Fibroblast of gingiva (primary cell): ENCODE measurements at regions not wholly inside any gene's neighbourhood (a gene's known extent, or its start where the extent isn't known, plus 50 kb on each side); places are given as distances from the start of the nearest gene placed in this dataset.

Source experiments
- DNase-seq: peaks from one replicate; pipeline ENCODE4 v3.0.0-alpha.2; 2011; ENCODE audit warnings: low read depth

DNA sequence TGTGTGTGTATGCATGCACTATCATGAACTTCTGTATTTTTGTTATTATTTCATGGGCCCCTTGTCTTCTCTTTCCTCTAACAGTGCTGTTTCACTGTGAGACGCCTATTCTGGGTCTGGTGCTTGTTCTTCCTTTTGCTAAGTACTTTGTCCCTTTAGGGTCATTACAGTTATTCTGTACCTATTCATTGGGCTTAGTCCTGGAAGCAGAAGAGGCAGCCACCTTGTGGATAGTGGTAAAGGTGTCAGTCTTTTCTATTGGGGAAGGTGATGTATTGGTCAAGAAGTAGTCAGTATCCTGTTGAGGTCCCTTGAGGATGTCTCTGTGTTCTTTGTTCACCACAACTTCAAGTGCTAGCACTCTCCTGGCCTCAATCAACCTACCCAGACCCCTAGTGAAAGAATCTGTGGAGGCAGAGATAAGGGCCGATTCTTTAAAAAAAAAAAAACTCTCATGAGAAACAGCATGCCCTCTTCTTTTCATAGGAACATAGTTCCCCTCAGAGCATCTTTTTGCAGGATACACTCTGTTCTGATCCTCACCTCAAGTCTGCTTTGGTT lies 593.8 kb downstream of the SPRY1 start:
- DNase-seq: no peak

DNA sequence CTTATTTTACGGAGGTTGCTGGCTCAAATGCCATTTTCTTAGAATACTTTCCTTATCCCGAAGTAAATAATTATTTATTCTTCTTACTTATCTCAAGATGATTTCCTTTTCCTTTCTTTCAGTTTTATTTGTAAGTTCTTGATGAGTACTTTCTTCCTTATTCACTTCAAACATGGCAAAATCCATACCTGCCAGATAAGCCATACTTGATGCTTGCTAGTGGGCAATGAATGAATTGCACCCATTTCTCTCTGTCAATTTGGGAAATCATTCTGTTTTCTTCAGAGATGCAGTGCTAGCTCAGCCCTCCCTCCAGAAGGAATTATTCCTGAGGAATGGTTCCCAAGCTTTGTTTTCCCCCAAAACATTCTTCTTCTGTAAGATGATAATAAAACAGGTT lies 598.3 kb downstream of the SPRY1 start:
- DNase-seq: no peak

DNA sequence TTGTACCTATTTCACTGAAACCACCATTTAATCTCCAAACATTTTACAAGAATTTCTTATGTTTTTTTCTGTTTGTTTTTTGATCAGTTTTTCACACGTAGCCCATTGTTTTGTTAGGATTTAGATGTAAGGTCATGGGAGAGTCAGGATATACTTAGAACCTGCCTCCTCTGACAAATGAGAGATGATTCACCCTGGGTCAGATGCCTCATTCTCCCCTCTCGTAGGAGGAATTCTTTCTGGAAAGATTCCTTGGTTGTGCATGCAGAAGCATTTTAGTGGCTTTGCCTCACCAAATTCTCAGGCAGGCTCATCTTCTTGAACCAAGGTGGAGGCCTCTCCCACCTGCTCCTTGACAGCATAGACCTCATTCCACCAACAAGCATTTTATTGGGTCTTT lies 599.3 kb downstream of the SPRY1 start:
- peak; percentile 49 for DNase-seq

DNA sequence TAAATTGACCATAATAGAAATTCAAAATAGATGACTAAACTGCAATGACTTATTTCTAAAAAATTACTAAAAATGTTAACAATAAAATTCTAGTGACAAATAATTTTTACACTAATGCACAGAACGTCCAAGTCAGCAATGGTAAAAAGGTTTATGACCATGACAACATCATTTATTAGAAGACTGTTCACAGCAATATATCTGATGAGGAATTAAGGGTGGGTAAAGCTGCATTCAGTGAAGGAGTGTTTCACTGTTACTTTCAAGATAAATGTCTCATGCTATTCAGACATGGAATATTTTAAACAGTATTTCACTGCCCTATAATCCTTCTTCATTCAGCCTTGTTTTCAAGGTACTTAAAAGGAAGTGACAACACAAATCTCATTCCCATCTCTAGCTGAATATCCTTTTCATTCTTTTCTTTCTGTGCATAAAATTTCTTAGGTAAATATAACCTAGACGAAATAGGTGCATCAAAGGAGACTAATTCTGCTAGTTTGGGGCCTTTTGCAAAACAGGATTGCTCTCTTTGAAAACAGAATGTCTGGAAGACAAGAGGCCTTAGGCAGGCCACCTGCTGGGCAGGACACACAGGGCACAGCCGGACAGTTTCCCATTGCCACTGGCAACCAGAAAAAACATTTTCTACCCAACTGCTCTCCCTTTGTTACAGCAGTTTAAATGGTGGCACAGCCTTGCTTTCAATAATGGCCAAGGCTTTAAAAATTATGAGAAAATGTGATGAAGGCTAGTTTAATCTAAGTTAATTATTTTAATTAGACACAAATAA lies 600.3 kb downstream of the SPRY1 start:
- no peak for DNase-seq

DNA sequence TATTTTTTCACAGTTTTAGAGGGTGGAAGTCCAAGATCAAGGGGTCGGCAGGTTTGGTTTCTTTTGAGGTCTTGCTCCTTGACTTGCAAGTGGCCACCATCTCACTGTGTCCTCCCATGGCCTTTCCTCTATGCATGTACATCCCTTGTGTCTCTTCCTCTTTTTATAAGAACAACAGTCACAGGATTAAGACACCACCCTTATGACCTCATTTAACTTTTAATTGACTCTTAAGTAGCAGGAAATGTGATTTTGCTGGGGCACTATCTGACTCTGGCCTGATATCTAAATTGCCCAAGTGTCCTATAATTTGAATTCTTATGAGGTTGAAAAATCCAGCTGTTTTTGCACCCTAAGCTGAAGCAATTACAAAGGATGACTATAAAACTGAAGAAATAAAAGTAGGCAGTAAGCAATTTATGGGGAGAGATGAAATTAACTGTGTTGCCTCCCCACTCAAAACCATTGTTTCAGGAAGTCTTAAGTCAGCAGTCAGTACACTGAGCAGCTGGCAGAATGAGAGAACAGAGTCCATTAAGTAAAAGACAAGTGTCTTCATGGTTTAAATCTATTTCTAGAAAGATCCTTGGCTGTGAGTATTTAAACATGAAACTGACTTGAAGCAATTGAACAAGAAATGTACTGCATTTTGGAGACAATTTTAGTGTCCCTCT lies 601.3 kb downstream of the SPRY1 start:
- DNase-seq: no peak

DNA sequence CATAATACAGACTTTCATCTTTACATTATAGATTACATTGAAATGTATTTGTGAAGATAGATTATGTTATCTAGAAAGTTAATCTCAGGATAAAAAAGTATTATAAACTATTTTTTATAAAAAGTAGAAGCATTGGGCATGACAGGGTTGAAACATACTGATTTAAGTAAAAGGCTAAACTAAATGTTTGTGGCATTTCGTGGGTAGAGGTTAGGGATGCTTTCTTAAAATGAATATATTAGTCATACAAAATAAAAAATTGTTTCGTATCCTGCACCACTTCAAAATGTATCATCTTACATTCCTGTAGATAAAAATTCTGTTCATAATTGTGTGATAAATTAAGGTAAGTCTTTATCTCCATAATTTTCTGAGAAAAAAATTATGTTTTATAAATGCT lies 603.6 kb downstream of the SPRY1 start:
- DNase-seq: no peak

DNA sequence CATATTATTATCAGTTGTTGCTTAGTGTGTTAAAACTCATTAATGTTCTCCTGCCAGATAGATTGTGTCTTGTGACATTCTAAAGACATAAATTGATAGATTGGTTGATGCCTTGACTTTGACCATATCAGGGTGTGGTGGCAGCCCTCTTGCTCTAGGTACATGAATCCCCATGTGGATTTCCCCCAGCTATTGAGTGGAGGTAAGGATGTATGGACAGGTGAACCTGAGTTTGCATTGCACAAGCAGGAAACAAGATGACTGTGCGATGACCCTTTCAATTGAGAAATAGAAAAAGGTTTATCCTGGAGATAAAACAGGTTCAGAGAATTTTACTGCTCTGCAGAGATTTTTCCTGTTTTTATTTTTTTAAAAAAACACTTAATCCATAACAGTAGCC lies 619.2 kb downstream of the SPRY1 start:
- no peak for DNase-seq

DNA sequence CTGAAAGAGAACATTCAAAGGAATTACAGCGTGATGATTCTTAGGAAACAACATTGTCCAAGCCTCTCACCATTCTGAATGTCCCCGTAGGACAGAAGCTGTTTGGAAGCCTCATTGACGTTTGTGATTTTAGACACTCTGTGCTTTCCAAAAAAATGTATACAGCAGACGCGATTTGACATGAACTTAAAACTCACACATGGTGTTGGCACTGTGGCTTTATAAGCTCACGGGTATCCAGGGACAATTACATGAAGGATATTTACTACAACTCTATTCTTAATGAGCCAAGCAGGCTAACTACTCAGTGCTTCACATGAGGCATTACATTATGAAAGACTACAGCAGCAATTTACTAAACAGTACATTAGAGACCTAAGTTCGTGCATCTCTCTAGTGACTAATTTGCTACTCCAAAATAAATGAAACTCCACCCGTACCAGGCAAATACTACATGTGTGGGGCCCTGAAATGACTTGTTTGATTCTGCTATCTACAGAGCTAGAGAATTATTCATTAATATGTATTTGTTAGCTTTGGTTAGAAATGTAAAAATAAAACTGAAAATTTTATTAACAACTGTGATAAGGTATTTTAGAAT lies 620.7 kb downstream of the SPRY1 start:
- DNase-seq: no peak

DNA sequence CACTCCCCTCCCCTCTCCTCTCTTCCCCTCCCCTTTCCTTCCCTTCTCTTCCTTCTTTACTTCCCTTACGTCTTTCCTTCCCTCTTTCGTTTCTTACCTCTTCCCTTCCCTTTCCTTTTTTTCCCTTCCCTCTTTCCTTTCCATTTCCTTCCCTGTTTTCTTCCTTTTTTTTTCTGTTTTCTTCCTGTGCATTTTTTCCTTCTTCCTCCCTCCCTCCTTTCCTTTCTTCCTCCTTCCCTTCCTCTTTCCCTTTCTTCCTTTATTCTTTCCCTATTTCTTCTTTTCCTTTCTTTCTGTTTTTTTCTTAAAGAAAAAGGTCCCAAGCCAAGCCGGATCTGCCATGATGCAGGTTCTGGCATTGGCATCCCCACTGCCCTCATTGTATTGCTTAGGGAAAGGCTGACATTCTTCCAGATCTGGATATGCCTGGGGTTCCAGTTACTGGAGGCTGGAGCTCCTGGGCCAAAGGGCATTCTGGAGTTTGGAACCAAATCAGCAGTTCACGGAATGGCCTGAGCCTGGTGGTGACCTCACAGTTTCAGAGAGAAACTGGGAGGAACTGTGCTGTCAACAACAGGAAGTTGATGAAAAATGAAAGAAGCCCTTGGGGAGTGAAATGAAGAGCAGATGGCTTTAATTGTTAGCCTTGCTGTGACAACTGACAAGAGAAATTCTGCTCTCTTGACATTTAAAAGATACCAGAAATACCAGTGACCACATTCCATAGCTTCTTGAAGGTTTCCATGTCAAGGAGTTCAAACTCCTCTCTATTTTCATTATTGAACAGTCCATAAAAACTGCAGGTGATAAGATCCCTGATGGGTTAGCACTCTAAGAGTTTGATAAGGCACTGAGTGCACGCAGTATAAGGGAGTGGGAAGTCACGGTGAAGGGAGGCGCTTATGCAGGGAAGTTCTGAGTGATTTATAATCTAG lies 622.1 kb downstream of the SPRY1 start:
- DNase-seq: peak; percentile 88

DNA sequence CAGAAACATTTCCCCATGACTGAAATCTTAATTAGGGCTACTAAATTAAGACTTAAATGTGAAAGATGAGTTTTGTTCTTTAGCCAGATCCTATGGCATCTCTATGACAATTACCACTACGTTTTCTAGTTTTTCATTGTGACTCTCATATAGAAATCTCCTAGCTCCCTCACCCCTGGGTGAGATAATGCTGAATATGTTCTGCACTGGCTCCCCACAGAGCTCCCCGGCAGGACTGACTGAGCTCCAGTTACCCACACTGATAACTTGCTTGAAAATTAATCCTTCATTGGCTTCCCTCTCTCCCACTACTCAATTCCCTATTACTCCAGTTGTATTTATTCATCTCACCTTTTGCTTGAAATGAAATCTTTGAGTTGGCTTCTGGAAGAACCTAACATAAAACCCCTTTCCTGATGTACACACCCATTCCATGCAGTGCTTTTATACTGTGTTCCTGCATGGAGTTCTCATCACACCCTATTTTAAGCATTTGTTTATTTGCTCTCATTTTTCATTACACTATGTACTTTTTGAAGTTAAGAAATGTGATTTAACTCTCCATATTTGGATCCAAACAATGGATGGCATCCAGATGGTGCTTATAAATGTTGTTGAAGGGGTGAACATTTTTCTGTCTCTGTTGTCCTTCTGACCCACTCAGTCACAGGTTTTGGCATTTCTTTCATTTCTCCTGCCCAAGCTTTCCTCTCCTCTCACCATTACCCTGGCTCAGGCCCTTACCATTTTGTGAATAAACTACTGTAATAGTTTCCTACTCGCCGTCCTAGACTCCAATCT lies 623.4 kb downstream of the SPRY1 start:
- peak; percentile 89 for DNase-seq

DNA sequence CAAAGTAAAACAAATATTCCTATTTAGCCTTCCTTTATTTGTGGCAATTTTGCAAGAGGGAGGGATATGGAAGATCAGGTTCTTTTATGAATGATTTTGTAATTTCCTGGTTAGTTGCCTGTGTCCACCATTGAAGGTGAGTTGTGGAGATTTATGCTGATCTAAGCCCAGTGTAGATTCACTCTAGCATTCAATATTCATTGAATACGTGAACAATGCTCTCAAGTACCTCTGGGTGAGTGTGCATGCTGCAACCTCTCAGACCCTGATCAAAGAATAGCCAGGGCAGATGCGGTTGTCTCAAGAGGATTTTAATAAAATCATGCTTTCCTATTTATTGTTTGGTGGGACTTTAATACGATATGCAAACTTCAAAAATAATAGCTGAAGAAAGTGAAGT lies 628.4 kb downstream of the SPRY1 start:
- DNase-seq: no peak

DNA sequence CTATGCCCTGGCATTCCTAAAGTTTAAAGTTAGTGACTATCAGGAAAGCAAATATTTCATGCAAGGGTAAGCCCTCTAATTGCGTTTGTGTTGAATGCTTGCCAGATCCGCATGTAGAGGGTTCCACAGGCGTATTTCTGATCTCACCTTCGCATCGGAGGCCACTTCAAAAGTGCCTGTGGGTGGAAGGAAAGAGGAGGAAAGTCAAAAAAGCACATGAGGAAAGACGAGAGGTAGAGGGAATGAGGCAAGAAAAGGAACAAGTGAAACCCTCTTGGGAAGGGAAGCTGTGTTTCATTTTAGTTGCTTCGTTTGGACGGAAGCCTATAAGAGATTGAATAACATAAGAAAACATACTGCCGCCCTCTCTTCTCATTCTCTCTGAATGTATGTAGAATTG lies 628.8 kb downstream of the SPRY1 start:
- DNase-seq: peak; percentile 81

DNA sequence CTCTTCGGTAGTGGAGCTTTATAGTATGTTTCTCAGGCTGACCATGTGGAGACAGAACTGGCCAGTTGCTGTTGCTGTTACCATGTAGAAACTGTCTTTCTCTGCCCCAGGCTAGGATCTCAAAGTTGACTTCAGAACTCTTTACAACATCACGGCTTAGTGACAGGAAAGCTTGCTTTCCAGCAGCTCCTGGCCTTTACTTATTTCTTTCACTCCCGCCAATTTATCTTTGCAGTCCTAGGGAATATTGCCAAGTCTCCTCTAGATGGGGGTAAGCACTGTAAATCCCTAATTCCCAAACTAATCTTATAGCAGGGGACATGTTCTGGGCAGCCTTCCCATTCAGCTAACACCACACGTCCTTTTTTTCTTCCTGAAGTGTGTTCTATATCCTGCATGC lies 631.6 kb downstream of the SPRY1 start:
- DNase-seq: no peak

DNA sequence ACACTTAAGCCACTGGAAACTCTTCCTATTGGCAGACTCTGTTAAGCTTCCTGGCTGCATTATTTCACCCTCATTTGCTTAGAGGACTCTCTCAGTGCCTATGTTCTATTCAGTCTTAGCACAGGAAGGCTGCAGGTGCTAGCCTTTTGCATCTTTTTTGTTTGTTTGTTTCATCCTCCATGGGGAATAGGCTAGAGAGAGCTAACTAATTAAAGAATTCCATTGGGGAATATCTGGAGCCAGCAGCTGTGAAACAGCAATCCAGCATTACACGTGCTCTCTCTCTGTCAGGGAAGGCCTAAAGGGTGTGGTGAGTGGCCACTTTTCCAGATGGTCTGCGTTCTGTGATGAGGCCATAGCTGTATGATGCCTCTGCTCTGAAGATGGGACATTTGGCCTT lies 633.6 kb downstream of the SPRY1 start:
- DNase-seq: peak; percentile 47

DNA sequence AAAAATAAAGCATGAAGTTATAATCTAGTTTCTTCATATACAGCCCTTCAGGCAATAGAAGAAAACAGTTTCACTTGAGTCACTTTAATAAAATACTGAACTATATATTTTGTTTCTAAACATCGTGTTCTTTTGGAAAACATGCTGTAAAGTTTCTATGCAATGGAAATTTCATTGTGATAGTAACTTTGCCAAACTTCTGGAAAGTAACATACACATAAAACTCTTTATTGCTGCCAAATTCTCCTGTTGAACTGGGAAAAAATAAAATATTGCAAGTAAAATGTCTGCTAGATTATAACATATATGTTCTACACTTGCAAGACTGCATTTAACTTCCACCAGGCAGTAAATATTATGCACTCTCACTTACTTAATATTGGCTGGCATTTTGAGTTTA lies 635.4 kb downstream of the SPRY1 start:
- DNase-seq: no peak

DNA sequence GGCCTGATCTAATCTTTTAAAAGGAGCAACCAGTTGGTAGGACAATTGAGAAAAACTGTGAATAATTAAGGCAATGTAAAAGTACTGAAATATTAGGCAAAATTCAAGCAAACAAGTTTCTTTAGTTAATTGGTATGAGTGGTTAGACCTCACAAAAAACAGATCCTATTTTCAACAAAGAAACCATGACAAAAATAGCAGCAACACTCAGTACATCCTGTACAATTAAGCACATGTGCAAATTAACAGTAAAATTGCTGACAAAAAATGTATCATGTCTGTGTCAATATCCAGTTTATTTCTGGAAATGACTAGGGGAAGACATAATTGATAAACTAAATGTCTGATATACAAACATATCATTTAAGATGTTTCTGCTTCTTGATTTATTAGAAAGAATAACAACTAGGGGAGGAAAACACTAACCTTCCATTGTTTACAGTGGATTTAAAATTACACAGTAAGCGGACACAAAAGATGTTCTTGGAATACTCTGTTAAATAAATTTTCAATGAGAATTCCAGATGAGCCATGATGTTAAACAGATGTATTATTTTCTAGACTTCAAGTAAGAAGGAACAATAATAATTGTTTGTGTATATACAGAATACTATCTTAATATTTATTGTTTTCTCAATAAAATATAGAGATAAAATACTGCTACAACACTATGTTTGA lies 638.9 kb downstream of the SPRY1 start:
- no peak for DNase-seq

DNA sequence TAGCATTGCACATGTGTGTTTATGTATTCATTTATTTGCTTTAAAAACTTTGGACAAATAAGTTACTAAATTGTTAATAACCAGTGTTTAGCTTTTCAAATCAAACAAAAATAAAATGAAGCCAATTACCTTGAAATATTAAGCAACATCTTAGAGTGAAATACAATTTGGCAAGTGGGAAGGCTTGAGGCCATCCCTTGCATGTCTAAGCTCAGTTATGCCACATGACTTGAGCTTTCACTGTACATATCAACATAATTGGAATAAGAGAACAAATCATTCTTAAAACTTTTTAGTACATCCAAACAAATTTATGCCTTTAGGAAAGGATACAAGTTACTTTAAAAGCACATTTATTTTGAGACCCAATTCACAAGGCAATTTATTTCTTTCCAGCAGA lies 640.6 kb downstream of the SPRY1 start:
- DNase-seq: peak; percentile 55

DNA sequence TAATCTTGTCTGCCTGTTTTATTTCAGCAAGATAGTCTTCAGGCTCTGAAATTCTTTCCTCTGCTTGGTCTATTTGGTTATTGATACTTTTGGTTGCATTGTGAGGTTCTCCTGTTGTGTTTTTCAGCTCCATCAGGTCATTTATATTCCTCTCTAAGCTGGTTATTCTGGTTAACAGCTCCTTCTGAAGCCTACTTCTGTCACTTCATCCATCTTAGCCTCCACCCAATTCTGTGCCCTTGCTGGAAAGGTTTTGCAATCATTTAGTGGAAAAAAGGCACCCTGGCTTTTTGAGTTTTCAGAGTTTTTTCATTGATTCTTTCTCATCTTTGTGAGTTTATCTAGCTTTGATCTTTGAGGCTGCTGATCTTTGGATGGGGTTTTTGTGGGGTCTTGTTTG lies 647.7 kb downstream of the SPRY1 start:
- no peak for DNase-seq

DNA sequence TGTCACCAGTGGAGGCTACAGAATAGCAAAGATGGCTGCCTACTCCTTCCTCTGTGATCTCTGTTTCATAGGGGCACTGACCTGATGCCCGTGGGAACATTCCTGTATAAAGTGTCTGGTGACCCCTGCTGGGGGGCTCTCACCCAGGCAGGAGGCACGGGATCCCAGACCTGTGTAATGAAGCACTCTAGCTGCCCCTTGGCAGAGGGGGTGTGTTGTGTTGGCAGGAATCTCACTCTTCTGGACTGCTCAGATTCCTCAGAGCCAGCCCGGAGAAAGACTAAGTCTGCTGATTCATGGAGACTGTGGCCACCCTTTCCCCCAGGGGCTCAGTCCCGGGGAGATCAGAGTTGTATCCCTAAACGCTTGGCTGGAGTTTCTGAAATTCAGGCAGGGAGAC lies 648.3 kb downstream of the SPRY1 start:
- DNase-seq: no peak

DNA sequence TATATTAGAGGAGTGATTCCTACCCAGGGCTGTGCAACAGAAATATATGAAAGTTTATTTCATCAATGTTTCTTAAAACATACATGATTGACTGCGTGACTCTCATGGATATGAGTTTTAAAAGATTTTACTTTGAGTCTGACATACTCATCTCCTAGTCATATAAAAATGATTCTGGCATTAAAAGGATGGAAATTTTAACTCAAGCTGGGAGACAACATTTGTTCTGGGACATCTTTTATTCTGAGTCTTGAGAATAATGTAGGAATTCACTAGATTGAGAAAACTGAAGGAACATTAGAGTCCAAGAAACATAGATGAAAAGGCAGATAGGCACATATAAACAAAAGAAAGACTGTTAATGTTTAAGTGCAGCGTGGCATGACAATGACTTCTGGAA lies 649.6 kb downstream of the SPRY1 start:
- DNase-seq: no peak
